GM12891 (cell line): ENCODE measurements at regions not wholly inside any gene's neighbourhood (a gene's known extent, or its start where the extent isn't known, plus 50 kb on each side); places are given as distances from the start of the nearest gene placed in this dataset.

Source experiments
- DNase-seq: peaks from one replicate; pipeline ENCODE4 v3.0.0; 2011; ENCODE audit warnings: low spot score; ENCODE audit not compliant: insufficient read length
- FAIRE-seq: peaks from 2 replicates; lab custom pipeline; 2011; peaks lifted over from hg19 to GRCh38; lab: Jason Lieb, UNC
- PAX5 ChIP-seq: IDR thresholded peaks from 2 replicates; pipeline ENCODE4 v1.6.1; 2011; ENCODE audit warnings: low read length, moderate library complexity, mild to moderate bottlenecking; ENCODE audit not compliant: insufficient read depth, severe bottlenecking
- POLR2A ChIP-seq: IDR thresholded peaks from 2 replicates; pipeline ENCODE4 v1.6.1; 2011; ENCODE audit warnings: low read depth, low read length, control low read depth
- POLR2AphosphoS5 ChIP-seq: IDR thresholded peaks from 2 replicates; pipeline ENCODE4 v1.6.1; 2011; ENCODE audit warnings: low read depth, low read length, control low read depth
- POU2F2 ChIP-seq: IDR thresholded peaks from 2 replicates; pipeline ENCODE4 v1.6.1; 2011; ENCODE audit warnings: low read depth, mild to moderate bottlenecking, control low read depth, low read length, moderate library complexity
- SPI1 ChIP-seq: IDR thresholded peaks from 2 replicates; pipeline ENCODE4 v1.6.1; 2011; ENCODE audit warnings: low read depth, low read length, control low read depth
- TAF1 ChIP-seq: IDR thresholded peaks from 2 replicates; pipeline ENCODE4 v1.6.1; 2011; ENCODE audit warnings: low read depth, low read length, control low read depth

DNA sequence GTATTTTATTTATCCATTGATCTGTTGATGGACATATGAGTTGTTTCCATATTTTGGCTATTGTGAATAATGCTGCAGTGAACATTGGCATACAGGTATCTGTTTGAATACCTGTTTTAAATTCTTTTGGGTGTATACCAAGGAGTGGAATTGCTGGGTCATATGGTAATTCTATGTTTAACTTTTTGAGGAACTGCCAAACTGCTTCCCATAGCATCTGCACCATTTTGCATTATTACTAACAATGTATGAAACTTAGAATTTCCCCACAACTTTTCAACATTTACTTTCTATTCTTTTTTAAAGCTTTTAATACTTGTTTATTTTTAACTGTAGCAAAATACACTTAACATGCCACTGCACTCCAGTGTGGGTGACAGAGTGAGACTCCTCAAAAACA is 57.0 kb upstream of the MSN start:
- no peak for FAIRE-seq
- no peak for DNase-seq
- no peak for TF ChIP-seq TAF1
- no peak for TF ChIP-seq PAX5
- TF ChIP-seq SPI1, result no peak
- no peak for TF ChIP-seq POLR2A
- TF ChIP-seq POU2F2, result no peak
- TF ChIP-seq POLR2AphosphoS5, result no peak

DNA sequence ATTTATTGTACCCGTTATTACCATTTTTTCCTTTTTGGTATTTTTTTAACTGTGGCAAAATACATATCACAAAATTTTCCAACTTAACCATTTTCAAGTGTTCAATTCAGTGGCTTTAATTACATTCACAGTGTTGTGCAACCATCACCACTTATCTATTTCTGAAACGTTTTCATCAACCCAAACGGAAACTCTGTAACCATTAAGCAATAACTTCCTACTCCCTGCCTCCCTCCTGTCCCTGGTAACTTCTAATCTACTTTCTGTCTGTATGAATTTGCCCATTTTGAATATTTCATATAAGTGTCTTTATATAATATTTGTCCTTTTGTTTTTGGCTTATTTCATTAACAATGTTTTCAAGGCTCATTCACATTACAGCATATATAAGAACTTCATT is 57.4 kb upstream of the MSN start:
- DNase-seq (no peak), FAIRE-seq (no peak)
- TF ChIP-seq POLR2AphosphoS5, result no peak
- no peak for TF ChIP-seq PAX5
- TF ChIP-seq POLR2A, result no peak
- TF ChIP-seq POU2F2, result no peak

DNA sequence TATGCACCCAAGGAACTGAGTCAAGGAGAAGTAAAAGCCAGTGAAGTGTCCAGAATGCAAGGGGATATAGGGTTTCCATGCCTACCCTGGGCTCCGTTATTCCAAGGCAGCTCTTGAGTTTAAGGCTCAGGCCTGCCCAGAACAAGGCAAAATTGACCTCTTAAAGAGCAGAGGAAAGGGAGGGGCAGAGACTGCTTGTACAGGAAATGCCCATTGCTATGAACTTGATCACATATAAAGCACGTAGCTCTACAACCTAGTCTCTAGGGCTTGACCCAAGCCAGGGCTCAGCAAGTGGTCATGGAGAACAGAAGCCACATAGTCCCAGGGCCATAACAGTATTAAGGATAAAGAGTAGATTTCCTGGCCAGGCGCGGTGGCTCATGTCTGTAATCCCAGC is 58.2 kb upstream of the MSN start:
- FAIRE-seq, result no peak

DNA sequence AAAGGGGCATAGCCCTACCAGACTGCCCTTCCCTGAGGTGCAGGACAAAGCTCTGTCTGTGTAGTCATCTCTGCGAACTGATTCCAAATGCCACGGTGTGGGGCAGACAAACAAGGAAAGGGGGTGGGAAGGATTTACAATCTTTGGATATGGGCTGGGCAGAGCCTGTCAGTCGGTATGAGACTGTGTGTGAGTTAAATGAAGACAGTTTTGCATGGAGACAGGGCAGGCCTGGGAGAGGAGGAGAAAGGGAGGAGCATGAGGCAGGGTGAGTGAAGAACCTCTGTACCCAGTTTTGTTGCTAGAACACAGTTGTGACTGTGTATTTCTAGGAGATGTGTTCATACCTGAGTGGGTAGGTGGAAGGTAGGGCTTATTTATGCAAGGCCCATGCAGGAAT is 59.4 kb upstream of the MSN start:
- DNase-seq, result no peak
- TF ChIP-seq POU2F2, result no peak
- no peak for TF ChIP-seq PAX5
- TF ChIP-seq POLR2A, result no peak
- no peak for TF ChIP-seq POLR2AphosphoS5
- no peak for TF ChIP-seq SPI1
- no peak for TF ChIP-seq TAF1
- FAIRE-seq, result no peak

More for the DNA sequence above, 58.2 kb upstream of the MSN start:
- TF ChIP-seq POLR2AphosphoS5, result no peak
- TF ChIP-seq SPI1, result no peak
- no peak for TF ChIP-seq TAF1
- TF ChIP-seq POLR2A, result no peak
- no peak for TF ChIP-seq PAX5
- no peak for TF ChIP-seq POU2F2
- no peak for DNase-seq

GRCh38 chrX:65607070-65607742 is 60.2 kb upstream of the MSN start:
- FAIRE-seq, result peak; percentile 38
- no peak for DNase-seq
- TF ChIP-seq POLR2AphosphoS5 (no peak), PAX5 (no peak), SPI1 (no peak), TAF1 (no peak), POU2F2 (no peak), POLR2A (no peak)

- TF ChIP-seq PAX5 (no peak), POU2F2 (no peak), TAF1 (no peak), POLR2A (no peak), POLR2AphosphoS5 (no peak), SPI1 (no peak)
- DNase-seq (no peak), FAIRE-seq (no peak)
Observed at GRCh38 chrX:65602221-65602560, 65.3 kb upstream of the MSN start.

DNA sequence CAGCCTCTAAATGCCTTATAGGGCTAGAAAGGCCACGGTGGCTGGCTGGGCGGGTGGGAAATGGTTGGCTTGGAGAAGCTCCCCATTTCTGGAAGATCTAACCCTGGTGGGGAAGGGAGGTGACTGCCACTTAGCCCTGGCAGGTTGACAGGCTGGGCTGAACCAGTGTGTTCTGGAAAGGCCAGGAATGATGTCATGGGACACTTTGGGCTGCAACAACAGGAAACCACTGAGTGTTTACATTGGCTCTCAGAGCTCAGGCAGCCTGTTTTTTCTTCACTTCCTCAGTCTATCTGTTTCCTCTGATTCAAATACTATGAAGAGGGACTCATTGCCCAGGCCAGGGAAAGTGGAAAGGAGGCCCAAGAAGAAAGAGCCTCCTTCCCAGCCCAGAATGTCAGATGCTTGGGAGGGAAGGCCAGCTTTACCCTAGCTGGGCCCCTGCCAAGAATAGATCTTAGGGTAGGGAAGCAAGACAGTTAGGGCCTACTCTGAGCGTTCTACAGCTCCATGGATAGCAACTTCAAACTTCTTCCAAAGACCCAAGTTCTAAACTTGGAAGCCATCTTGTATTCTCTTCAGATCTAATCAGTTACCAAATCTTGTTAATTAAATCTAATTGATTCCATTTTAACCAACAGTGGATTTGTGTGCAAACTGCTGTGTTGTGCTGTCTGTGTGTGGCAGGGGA is 65.8 kb upstream of the MSN start:
- FAIRE-seq, result peak; percentile 79
- no peak for DNase-seq
- TF ChIP-seq SPI1, result 0 out of 2 replicates have a peak, but pooled peaks have one; percentile 24
- TF ChIP-seq PAX5, result no peak
- no peak for TF ChIP-seq POU2F2
- no peak for TF ChIP-seq POLR2A

- no peak for TF ChIP-seq POU2F2
- TF ChIP-seq POLR2AphosphoS5, result no peak
- no peak for TF ChIP-seq POLR2A
- no peak for TF ChIP-seq PAX5
- TF ChIP-seq SPI1, result no peak
- no peak for TF ChIP-seq TAF1
- no peak for DNase-seq
- FAIRE-seq, result no peak
Observed at GRCh38 chrX:65601126-65601525, 66.3 kb upstream of the MSN start.

GRCh38 chrX:65600106-65600505 is 65.5 kb upstream of the LAS1L start:
- DNase-seq (no peak), FAIRE-seq (no peak)
- no peak for TF ChIP-seq POU2F2
- no peak for TF ChIP-seq PAX5
- TF ChIP-seq POLR2A, result no peak
- no peak for TF ChIP-seq TAF1
- no peak for TF ChIP-seq POLR2AphosphoS5
- TF ChIP-seq SPI1, result no peak
